ENCODE measurements at regions not wholly inside any gene's neighbourhood (a gene's known extent, or its start where the extent isn't known, plus 50 kb on each side); places are given as distances from the start of the nearest gene placed in this dataset.
A peak's percentile ranks its signal among the peaks of the same experiment; 100 is the strongest.

- no peak for ATAC-seq (ENCODE audit: low read depth)
Measured at GRCh38 chr14:84797326-84797725, 732.6 kb upstream of the FLRT2 start.

GRCh38 chr14:84804468-84804867 is 725.5 kb upstream of the FLRT2 start:
- ATAC-seq (ENCODE audit: low read depth), result no peak

More at GRCh38 chr14:84797326-84797725, 732.6 kb upstream of the FLRT2 start:
- no peak for DNase-seq (ENCODE audit: low spot score)
- Histone ChIP-seq H3K4me3 (ENCODE audit: severe bottlenecking) (no peak overlapping the region), H3K27me3 (ENCODE audit: insufficient read depth, poor library complexity, severe bottlenecking) (no peaks in the 10 kb centered on the region), H3K27ac (ENCODE audit: poor library complexity, severe bottlenecking) (no peak overlapping the region), H3K36me3 (ENCODE audit: low read depth) (no peaks in the 10 kb centered on the region), H3K9me3 (ENCODE audit: severe bottlenecking) (no peaks in the 10 kb centered on the region), H3K4me1 (ENCODE audit: insufficient read depth, poor library complexity, severe bottlenecking) (no peaks in the 10 kb centered on the region)
- no peak for TF ChIP-seq CTCF (IDR thresholded peaks at IDR 0.05; ENCODE audit: poor library complexity, severe bottlenecking)

GRCh38 chr14:84804895-84805294 is 725.0 kb upstream of the FLRT2 start:
- DNase-seq (ENCODE audit: low spot score), result no peak
- H3K4me3 ChIP-seq (ENCODE audit: severe bottlenecking), result no peak overlapping the region
- no peak for TF ChIP-seq CTCF (IDR thresholded peaks at IDR 0.05; ENCODE audit: poor library complexity, severe bottlenecking)
- no peaks in the 10 kb centered on the region for H3K36me3 ChIP-seq (ENCODE audit: low read depth)
- ATAC-seq (ENCODE audit: low read depth), result no peak
- H3K27me3 ChIP-seq (ENCODE audit: insufficient read depth, poor library complexity, severe bottlenecking), result no peaks in the 10 kb centered on the region
- peaks cover 13% of the 10 kb centered on the region for H3K4me1 ChIP-seq (ENCODE audit: insufficient read depth, poor library complexity, severe bottlenecking)
- H3K27ac ChIP-seq (ENCODE audit: poor library complexity, severe bottlenecking), result no peak overlapping the region
- H3K9me3 ChIP-seq (ENCODE audit: severe bottlenecking), result no peaks in the 10 kb centered on the region

More at GRCh38 chr14:84804468-84804867, 725.5 kb upstream of the FLRT2 start:
- no peak for DNase-seq (ENCODE audit: low spot score)
- Histone ChIP-seq H3K27me3 (ENCODE audit: insufficient read depth, poor library complexity, severe bottlenecking) (no peaks in the 10 kb centered on the region), H3K27ac (ENCODE audit: poor library complexity, severe bottlenecking) (no peak overlapping the region), H3K9me3 (ENCODE audit: severe bottlenecking) (no peaks in the 10 kb centered on the region), H3K36me3 (ENCODE audit: low read depth) (no peaks in the 10 kb centered on the region), H3K4me3 (ENCODE audit: severe bottlenecking) (no peak overlapping the region), H3K4me1 (ENCODE audit: insufficient read depth, poor library complexity, severe bottlenecking) (peaks cover 13% of the 10 kb centered on the region)
- no peak for TF ChIP-seq CTCF (IDR thresholded peaks at IDR 0.05; ENCODE audit: poor library complexity, severe bottlenecking)

GRCh38 chr14:84806181-84806580 is 723.8 kb upstream of the FLRT2 start:
- Histone ChIP-seq H3K9me3 (ENCODE audit: severe bottlenecking) (no peaks in the 10 kb centered on the region), H3K4me3 (ENCODE audit: severe bottlenecking) (no peak overlapping the region), H3K27ac (ENCODE audit: poor library complexity, severe bottlenecking) (peak overlapping the region; percentile 29), H3K27me3 (ENCODE audit: insufficient read depth, poor library complexity, severe bottlenecking) (no peaks in the 10 kb centered on the region), H3K4me1 (ENCODE audit: insufficient read depth, poor library complexity, severe bottlenecking) (peaks cover 13% of the 10 kb centered on the region), H3K36me3 (ENCODE audit: low read depth) (no peaks in the 10 kb centered on the region)
- DNase-seq (ENCODE audit: low spot score) (no peak), ATAC-seq (ENCODE audit: low read depth) (no peak)
- TF ChIP-seq CTCF (IDR thresholded peaks at IDR 0.05; ENCODE audit: poor library complexity, severe bottlenecking), result no peak

- ATAC-seq (ENCODE audit: low read depth), result peak; percentile 94
- Histone ChIP-seq H3K27me3 (ENCODE audit: insufficient read depth, poor library complexity, severe bottlenecking) (no peaks in the 10 kb centered on the region), H3K4me3 (ENCODE audit: severe bottlenecking) (no peak overlapping the region), H3K4me1 (ENCODE audit: insufficient read depth, poor library complexity, severe bottlenecking) (peaks cover 13% of the 10 kb centered on the region), H3K27ac (ENCODE audit: poor library complexity, severe bottlenecking) (peak overlapping the region; percentile 29), H3K9me3 (ENCODE audit: severe bottlenecking) (no peaks in the 10 kb centered on the region), H3K36me3 (ENCODE audit: low read depth) (no peaks in the 10 kb centered on the region)
- TF ChIP-seq CTCF (IDR thresholded peaks at IDR 0.05; ENCODE audit: poor library complexity, severe bottlenecking), result no peak
- no peak for DNase-seq (ENCODE audit: low spot score)
Measured at GRCh38 chr14:84806622-84807021, 723.3 kb upstream of the FLRT2 start.

Measured in RWPE2 (cell line).